ENCODE measurements at regions not wholly inside any gene's neighbourhood (a gene's known extent, or its start where the extent isn't known, plus 50 kb on each side); places are given as distances from the start of the nearest gene placed in this dataset.

DNA sequence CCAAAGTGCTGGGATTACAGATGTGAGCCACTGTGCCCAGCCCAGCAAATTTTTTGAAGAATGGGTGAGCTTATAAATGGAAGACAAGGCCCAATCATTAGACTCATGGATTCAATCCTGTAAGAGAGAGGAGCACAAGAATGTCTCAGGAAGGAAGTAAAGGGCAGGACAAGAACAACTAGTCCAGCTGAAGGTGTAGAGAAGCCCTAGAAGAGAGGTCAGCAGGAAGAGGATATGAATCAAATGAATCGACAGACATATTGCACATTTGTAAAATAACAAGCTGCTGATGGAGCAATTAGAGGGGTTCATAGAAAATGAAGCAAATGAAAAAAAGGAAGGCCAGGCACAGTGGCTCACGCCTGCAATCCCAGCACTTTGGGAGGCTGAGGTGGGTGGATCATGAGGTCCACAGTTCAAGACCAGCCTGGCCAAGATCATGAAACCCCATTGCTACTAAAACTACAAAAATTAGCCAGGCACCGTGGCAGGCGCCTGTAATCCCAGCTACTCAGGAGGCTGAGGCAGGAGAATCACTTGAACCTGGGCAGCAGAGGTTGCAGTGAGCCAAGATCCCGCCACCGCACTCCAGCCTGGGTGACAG lies 74.9 kb downstream of the MIS18A start:
- Mint-ChIP-seq H3K27me3 (ENCODE audit: low read depth, unreplicated experiment) (no peaks in the 10 kb centered on the region), H3K4me1 (ENCODE audit: low read depth, unreplicated experiment) (peaks cover 3% of the 10 kb centered on the region), H3K27ac (ENCODE audit: unreplicated experiment) (no peak overlapping the region), H3K9me3 (ENCODE audit: unreplicated experiment) (no peaks in the 10 kb centered on the region), H3K4me3 (ENCODE audit: unreplicated experiment) (no peak overlapping the region), H3K36me3 (ENCODE audit: low read depth, unreplicated experiment) (no peaks in the 10 kb centered on the region)
- no peaks in the 10 kb centered on the region for H3K27me3 ChIP-seq (ENCODE audit: insufficient read depth, low read length)
- H3K4me3 ChIP-seq (ENCODE audit: insufficient read depth, low read depth, low read length): no peak overlapping the region
- DNase-seq (ENCODE audit: low read depth) (no peak), FAIRE-seq (no peak)
- no peaks in the 10 kb centered on the region for H3K36me3 ChIP-seq (ENCODE audit: insufficient read depth, low read length)
- TF ChIP-seq CTCF (IDR thresholded peaks at IDR 0.05; ENCODE audit: insufficient read depth, low read depth, low read length) (no peak), EZH2 (IDR thresholded peaks at IDR 0.05; ENCODE audit: insufficient read depth, low read length) (no peak)
- H4K20me1 ChIP-seq (ENCODE audit: insufficient read depth, low read length): no peaks in the 10 kb centered on the region
- no peaks in the 10 kb centered on the region for H3K79me2 ChIP-seq (ENCODE audit: insufficient read depth, low read length)
- no peak overlapping the region for H3K27ac ChIP-seq (ENCODE audit: low read depth, low read length)
- H2AFZ ChIP-seq (ENCODE audit: low read depth, low read length): no peak overlapping the region
- H3K9me3 ChIP-seq (ENCODE audit: insufficient read depth, low read depth, low read length): no peaks in the 10 kb centered on the region
- no peak overlapping the region for H3K4me2 ChIP-seq (ENCODE audit: low read length)
- no peak overlapping the region for H3K9ac ChIP-seq (ENCODE audit: low read length)
- H3K4me1 ChIP-seq (ENCODE audit: insufficient read depth, low read length): no peaks in the 10 kb centered on the region

- DNase-seq (ENCODE audit: low read depth): no peak
- H3K36me3 ChIP-seq (ENCODE audit: insufficient read depth, low read length): no peaks in the 10 kb centered on the region
- no peak overlapping the region for H3K27ac ChIP-seq (ENCODE audit: low read depth, low read length)
- H3K4me3 ChIP-seq (ENCODE audit: insufficient read depth, low read depth, low read length): no peak overlapping the region
- H4K20me1 ChIP-seq (ENCODE audit: insufficient read depth, low read length): no peaks in the 10 kb centered on the region
- Mint-ChIP-seq H3K27ac (ENCODE audit: unreplicated experiment) (no peak overlapping the region), H3K36me3 (ENCODE audit: low read depth, unreplicated experiment) (no peaks in the 10 kb centered on the region), H3K4me3 (ENCODE audit: unreplicated experiment) (no peak overlapping the region), H3K4me1 (ENCODE audit: low read depth, unreplicated experiment) (no peaks in the 10 kb centered on the region), H3K9me3 (ENCODE audit: unreplicated experiment) (peaks cover 4% of the 10 kb centered on the region), H3K27me3 (ENCODE audit: low read depth, unreplicated experiment) (peaks cover 3% of the 10 kb centered on the region)
- H3K4me1 ChIP-seq (ENCODE audit: insufficient read depth, low read length): no peaks in the 10 kb centered on the region
- H3K4me2 ChIP-seq (ENCODE audit: low read length): no peak overlapping the region
- no peaks in the 10 kb centered on the region for H3K27me3 ChIP-seq (ENCODE audit: insufficient read depth, low read length)
- H3K9me3 ChIP-seq (ENCODE audit: insufficient read depth, low read depth, low read length): no peaks in the 10 kb centered on the region
- no peak overlapping the region for H2AFZ ChIP-seq (ENCODE audit: low read depth, low read length)
- no peak for TF ChIP-seq CTCF (IDR thresholded peaks at IDR 0.05; ENCODE audit: insufficient read depth, low read depth, low read length)
- TF ChIP-seq EZH2 (IDR thresholded peaks at IDR 0.05; ENCODE audit: insufficient read depth, low read length): no peak
- H3K9ac ChIP-seq (ENCODE audit: low read length): no peak overlapping the region
- no peaks in the 10 kb centered on the region for H3K79me2 ChIP-seq (ENCODE audit: insufficient read depth, low read length)
- no peak for FAIRE-seq
Observed at GRCh38 chr21:32200029-32200428, 78.8 kb downstream of the MIS18A start.

- Mint-ChIP-seq H3K36me3 (ENCODE audit: low read depth, unreplicated experiment) (no peaks in the 10 kb centered on the region), H3K27ac (ENCODE audit: unreplicated experiment) (no peak overlapping the region), H3K4me1 (ENCODE audit: low read depth, unreplicated experiment) (no peaks in the 10 kb centered on the region), H3K4me3 (ENCODE audit: unreplicated experiment) (no peak overlapping the region), H3K9me3 (ENCODE audit: unreplicated experiment) (peaks cover 4% of the 10 kb centered on the region), H3K27me3 (ENCODE audit: low read depth, unreplicated experiment) (peaks cover 3% of the 10 kb centered on the region)
- Histone ChIP-seq H3K4me1 (ENCODE audit: insufficient read depth, low read length) (no peaks in the 10 kb centered on the region), H3K79me2 (ENCODE audit: insufficient read depth, low read length) (no peaks in the 10 kb centered on the region), H3K4me2 (ENCODE audit: low read length) (no peak overlapping the region), H4K20me1 (ENCODE audit: insufficient read depth, low read length) (no peaks in the 10 kb centered on the region), H2AFZ (ENCODE audit: low read depth, low read length) (no peak overlapping the region), H3K36me3 (ENCODE audit: insufficient read depth, low read length) (no peaks in the 10 kb centered on the region), H3K9me3 (ENCODE audit: insufficient read depth, low read depth, low read length) (no peaks in the 10 kb centered on the region), H3K9ac (ENCODE audit: low read length) (no peak overlapping the region), H3K4me3 (ENCODE audit: insufficient read depth, low read depth, low read length) (no peak overlapping the region), H3K27me3 (ENCODE audit: insufficient read depth, low read length) (no peaks in the 10 kb centered on the region), H3K27ac (ENCODE audit: low read depth, low read length) (no peak overlapping the region)
- DNase-seq (ENCODE audit: low read depth) (no peak), FAIRE-seq (no peak)
- TF ChIP-seq EZH2 (IDR thresholded peaks at IDR 0.05; ENCODE audit: insufficient read depth, low read length) (no peak), CTCF (IDR thresholded peaks at IDR 0.05; ENCODE audit: insufficient read depth, low read depth, low read length) (no peak)
Observed at GRCh38 chr21:32198384-32198783, 80.5 kb downstream of the MIS18A start.
